ENCODE measurements at regions not wholly inside any gene's neighbourhood (a gene's known extent, or its start where the extent isn't known, plus 50 kb on each side); places are given as distances from the start of the nearest gene placed in this dataset.

- no peak for DNase-seq (ENCODE audit: low read depth in 1 of 2, low spot score in 2 of 2)
- no peaks in the 10 kb centered on the region for H3K27me3 ChIP-seq (replicated peaks)
- no peaks in the 10 kb centered on the region for H3K4me1 ChIP-seq (replicated peaks)
- H3K9me3 ChIP-seq (replicated peaks): no peaks in the 10 kb centered on the region
- no peak overlapping the region for H3K27ac ChIP-seq
- H3K4me3 ChIP-seq: no peak overlapping the region
- H3K36me3 ChIP-seq: no peaks in the 10 kb centered on the region
Measured at GRCh38 chr4:123893011-123893981, 496.7 kb downstream of the SPRY1 start.

GRCh38 chr4:123896446-123897071 lies 500.0 kb downstream of the SPRY1 start:
- H3K27me3 ChIP-seq (replicated peaks): no peaks in the 10 kb centered on the region
- no peak for DNase-seq (ENCODE audit: low read depth in 1 of 2, low spot score in 2 of 2)
- no peaks in the 10 kb centered on the region for H3K4me1 ChIP-seq (replicated peaks)
- H3K27ac ChIP-seq: no peak overlapping the region
- no peak overlapping the region for H3K4me3 ChIP-seq
- no peaks in the 10 kb centered on the region for H3K36me3 ChIP-seq
- no peaks in the 10 kb centered on the region for H3K9me3 ChIP-seq (replicated peaks)

- Histone ChIP-seq H3K36me3 (no peaks in the 10 kb centered on the region), H3K27me3 (replicated peaks) (no peaks in the 10 kb centered on the region), H3K27ac (no peak overlapping the region), H3K4me1 (replicated peaks) (no peaks in the 10 kb centered on the region), H3K9me3 (replicated peaks) (no peaks in the 10 kb centered on the region), H3K4me3 (no peak overlapping the region)
- DNase-seq (ENCODE audit: low read depth in 1 of 2, low spot score in 2 of 2): no peak
Measured at GRCh38 chr4:123898946-123899666, 502.5 kb downstream of the SPRY1 start.

GRCh38 chr4:123904882-123905281 lies 508.3 kb downstream of the SPRY1 start:
- H3K4me3 ChIP-seq: no peak overlapping the region
- no peaks in the 10 kb centered on the region for H3K9me3 ChIP-seq (replicated peaks)
- peaks cover 5% of the 10 kb centered on the region for H3K4me1 ChIP-seq (replicated peaks)
- no peaks in the 10 kb centered on the region for H3K36me3 ChIP-seq
- H3K27ac ChIP-seq: no peak overlapping the region
- DNase-seq (ENCODE audit: low read depth in 1 of 2, low spot score in 2 of 2): no peak
- H3K27me3 ChIP-seq (replicated peaks): no peaks in the 10 kb centered on the region

GRCh38 chr4:123913598-123913997 lies 517.0 kb downstream of the SPRY1 start:
- Histone ChIP-seq H3K27me3 (replicated peaks) (no peaks in the 10 kb centered on the region), H3K27ac (no peak overlapping the region), H3K4me1 (replicated peaks) (peaks cover 7% of the 10 kb centered on the region), H3K9me3 (replicated peaks) (no peaks in the 10 kb centered on the region), H3K36me3 (no peaks in the 10 kb centered on the region), H3K4me3 (no peak overlapping the region)
- no peak for DNase-seq (ENCODE audit: low read depth in 1 of 2, low spot score in 2 of 2)

GRCh38 chr4:123916821-123917220 lies 520.2 kb downstream of the SPRY1 start:
- Histone ChIP-seq H3K36me3 (no peaks in the 10 kb centered on the region), H3K27me3 (replicated peaks) (no peaks in the 10 kb centered on the region), H3K4me3 (no peak overlapping the region), H3K27ac (no peak overlapping the region), H3K9me3 (replicated peaks) (no peaks in the 10 kb centered on the region), H3K4me1 (replicated peaks) (no peaks in the 10 kb centered on the region)
- DNase-seq (ENCODE audit: low read depth in 1 of 2, low spot score in 2 of 2): no peak

GRCh38 chr4:123919576-123920098 lies 523.0 kb downstream of the SPRY1 start:
- DNase-seq (ENCODE audit: low read depth in 1 of 2, low spot score in 2 of 2): no peak
- Histone ChIP-seq H3K9me3 (replicated peaks) (no peaks in the 10 kb centered on the region), H3K27me3 (replicated peaks) (no peaks in the 10 kb centered on the region), H3K4me3 (no peak overlapping the region), H3K27ac (no peak overlapping the region), H3K36me3 (no peaks in the 10 kb centered on the region), H3K4me1 (replicated peaks) (peaks cover 6% of the 10 kb centered on the region)

- Histone ChIP-seq H3K4me3 (no peak overlapping the region), H3K36me3 (no peaks in the 10 kb centered on the region), H3K27ac (no peak overlapping the region), H3K4me1 (replicated peaks) (peaks cover 9% of the 10 kb centered on the region), H3K9me3 (replicated peaks) (no peaks in the 10 kb centered on the region), H3K27me3 (replicated peaks) (no peaks in the 10 kb centered on the region)
- no peak for DNase-seq (ENCODE audit: low read depth in 1 of 2, low spot score in 2 of 2)
Measured at GRCh38 chr4:123921339-123921738, 524.7 kb downstream of the SPRY1 start.

- Histone ChIP-seq H3K27me3 (replicated peaks) (no peaks in the 10 kb centered on the region), H3K9me3 (replicated peaks) (no peaks in the 10 kb centered on the region), H3K4me1 (replicated peaks) (peaks cover 9% of the 10 kb centered on the region), H3K27ac (no peak overlapping the region), H3K36me3 (no peaks in the 10 kb centered on the region), H3K4me3 (no peak overlapping the region)
- DNase-seq (ENCODE audit: low read depth in 1 of 2, low spot score in 2 of 2): no peak
Measured at GRCh38 chr4:123922847-123923246, 526.3 kb downstream of the SPRY1 start.

GRCh38 chr4:123924536-123924935 lies 527.9 kb downstream of the SPRY1 start:
- no peaks in the 10 kb centered on the region for H3K27me3 ChIP-seq (replicated peaks)
- H3K36me3 ChIP-seq: no peaks in the 10 kb centered on the region
- no peaks in the 10 kb centered on the region for H3K9me3 ChIP-seq (replicated peaks)
- H3K4me1 ChIP-seq (replicated peaks): peaks cover 9% of the 10 kb centered on the region
- DNase-seq (ENCODE audit: low read depth in 1 of 2, low spot score in 2 of 2): peak in 1 of 2 experiments; percentile 33
- H3K27ac ChIP-seq: no peak overlapping the region
- H3K4me3 ChIP-seq: no peak overlapping the region

GRCh38 chr4:123929565-123929964 lies 533.0 kb downstream of the SPRY1 start:
- Histone ChIP-seq H3K27me3 (replicated peaks) (no peaks in the 10 kb centered on the region), H3K4me3 (no peak overlapping the region), H3K27ac (no peak overlapping the region), H3K36me3 (no peaks in the 10 kb centered on the region), H3K4me1 (replicated peaks) (peaks cover 3% of the 10 kb centered on the region), H3K9me3 (replicated peaks) (no peaks in the 10 kb centered on the region)
- DNase-seq (ENCODE audit: low read depth in 1 of 2, low spot score in 2 of 2): no peak

- no peaks in the 10 kb centered on the region for H3K9me3 ChIP-seq (replicated peaks)
- peaks cover 4% of the 10 kb centered on the region for H3K4me1 ChIP-seq (replicated peaks)
- no peak for DNase-seq (ENCODE audit: low read depth in 1 of 2, low spot score in 2 of 2)
- H3K27ac ChIP-seq: no peak overlapping the region
- no peak overlapping the region for H3K4me3 ChIP-seq
- no peaks in the 10 kb centered on the region for H3K27me3 ChIP-seq (replicated peaks)
- H3K36me3 ChIP-seq: no peaks in the 10 kb centered on the region
Measured at GRCh38 chr4:123930996-123931395, 534.4 kb downstream of the SPRY1 start.

GRCh38 chr4:123934096-123934495 lies 537.5 kb downstream of the SPRY1 start:
- H3K4me1 ChIP-seq (replicated peaks): peaks cover 12% of the 10 kb centered on the region
- H3K27me3 ChIP-seq (replicated peaks): no peaks in the 10 kb centered on the region
- no peak for DNase-seq (ENCODE audit: low read depth in 1 of 2, low spot score in 2 of 2)
- H3K27ac ChIP-seq: no peak overlapping the region
- no peaks in the 10 kb centered on the region for H3K9me3 ChIP-seq (replicated peaks)
- H3K36me3 ChIP-seq: no peaks in the 10 kb centered on the region
- no peak overlapping the region for H3K4me3 ChIP-seq

Measured in SJSA1 (cell line).